RPMI8226 (cell line): ENCODE measurements at regions not wholly inside any gene's neighbourhood (a gene's known extent, or its start where the extent isn't known, plus 50 kb on each side); places are given as distances from the start of the nearest gene placed in this dataset.

Source experiments
- DNase-seq: peaks from one replicate; pipeline ENCODE4 v3.0.0-alpha.2; 2015

GRCh38 chr6:4401408-4402368, 266.3 kb upstream of the ECI2 start:
- no peak for DNase-seq

GRCh38 chr6:4399656-4400055, 264.3 kb upstream of the ECI2 start:
- DNase-seq, result no peak

- no peak for DNase-seq
These were observed 263.4 kb upstream of the ECI2 start for GRCh38 chr6:4398791-4399190.

GRCh38 chr6:4397307-4397706, 261.9 kb upstream of the ECI2 start:
- peak; percentile 45 for DNase-seq

- DNase-seq, result no peak
These were observed 260.7 kb upstream of the ECI2 start for GRCh38 chr6:4396044-4396443.

- no peak for DNase-seq
These were observed 260.0 kb upstream of the ECI2 start for GRCh38 chr6:4395386-4395785.

- no peak for DNase-seq
These were observed 259.4 kb upstream of the ECI2 start for GRCh38 chr6:4394786-4395185.

- no peak for DNase-seq
These were observed 253.3 kb upstream of the ECI2 start for GRCh38 chr6:4388675-4389074.

- no peak for DNase-seq
These were observed 249.3 kb upstream of the ECI2 start for GRCh38 chr6:4384656-4385055.

GRCh38 chr6:4383910-4384638, 248.7 kb upstream of the ECI2 start:
- no peak for DNase-seq

- no peak for DNase-seq
These were observed 247.0 kb upstream of the ECI2 start for GRCh38 chr6:4382362-4382853.

- DNase-seq, result no peak
These were observed 246.0 kb upstream of the ECI2 start for GRCh38 chr6:4381381-4381780.

- DNase-seq, result no peak
These were observed 245.5 kb upstream of the ECI2 start for GRCh38 chr6:4380881-4381281.

- no peak for DNase-seq
These were observed 244.6 kb upstream of the ECI2 start for GRCh38 chr6:4379958-4380357.

- no peak for DNase-seq
These were observed 243.1 kb upstream of the ECI2 start for GRCh38 chr6:4378319-4378996.

- no peak for DNase-seq
These were observed 242.2 kb upstream of the ECI2 start for GRCh38 chr6:4377603-4378002.

- no peak for DNase-seq
These were observed 238.8 kb upstream of the ECI2 start for GRCh38 chr6:4374216-4374615.

- DNase-seq, result no peak
These were observed 237.5 kb upstream of the ECI2 start for GRCh38 chr6:4372866-4373265.

GRCh38 chr6:4371207-4371921, 236.0 kb upstream of the ECI2 start:
- peak; percentile 39 for DNase-seq

GRCh38 chr6:4370066-4370465, 234.7 kb upstream of the ECI2 start:
- DNase-seq, result no peak

GRCh38 chr6:4369616-4370015, 234.2 kb upstream of the ECI2 start:
- no peak for DNase-seq

GRCh38 chr6:4368649-4369048, 233.3 kb upstream of the ECI2 start:
- no peak for DNase-seq

- no peak for DNase-seq
These were observed 232.3 kb upstream of the ECI2 start for GRCh38 chr6:4367643-4368042.
